DND-41 (cell line): ENCODE measurements at regions not wholly inside any gene's neighbourhood (a gene's known extent, or its start where the extent isn't known, plus 50 kb on each side); places are given as distances from the start of the nearest gene placed in this dataset.

Source experiments
- ATAC-seq: fragments of 200-7000 bp; cut with Tn5 transposase; 3 replicates; pipeline ENCODE4 v1.9.1; 2021; ENCODE audit warnings: low read depth; ENCODE audit not compliant: insufficient read depth
- DNase-seq: peaks from one replicate; pipeline ENCODE4 v3.0.0-alpha.2; 2020
- H2AFZ ChIP-seq: 2 replicates; pipeline ENCODE4 v1.6.0; 2012; ENCODE audit warnings: low read depth, low read length
- H3K27ac ChIP-seq: 2 replicates; pipeline ENCODE4 v1.5.1; 2012; ENCODE audit warnings: low read length, inconsistent platforms
- H3K27me3 ChIP-seq: fragments of 200-600 bp; sonication (generic); 2 replicates; pipeline ENCODE4 v1.6.0; 2012; ENCODE audit warnings: low read length, mild to moderate bottlenecking, inconsistent platforms; ENCODE audit not compliant: insufficient read depth, poor library complexity
- H3K36me3 ChIP-seq: 2 replicates; pipeline ENCODE4 v1.5.1; 2012; ENCODE audit warnings: low read length, inconsistent platforms; ENCODE audit not compliant: insufficient read depth
- H3K4me1 ChIP-seq: 2 replicates; pipeline ENCODE4 v1.5.1; 2012; ENCODE audit warnings: mild to moderate bottlenecking, low read length; ENCODE audit not compliant: insufficient read depth
- H3K4me2 ChIP-seq: 2 replicates; pipeline ENCODE4 v1.6.0; 2012; ENCODE audit warnings: mild to moderate bottlenecking, moderate library complexity, low read length, inconsistent platforms; ENCODE audit not compliant: insufficient read depth
- H3K4me3 ChIP-seq, 2 experiments: fragments of 200-600 bp in 1 of 2; shearing (Covaris generic) in 1 of 2; 2 replicates each; pipeline ENCODE4 v1.5.1; 2012 to 2016; ENCODE audit warnings: inconsistent platforms in 2 of 2, low read length in 2 of 2, mild to moderate bottlenecking in 2 of 2, low read depth in 1 of 2, moderate library complexity in 1 of 2
- H3K79me2 ChIP-seq: 2 replicates; pipeline ENCODE4 v1.6.0; 2012; ENCODE audit warnings: low read length, inconsistent platforms; ENCODE audit not compliant: insufficient read depth
- H3K9ac ChIP-seq: 2 replicates; pipeline ENCODE4 v1.6.0; 2012; ENCODE audit warnings: low read depth, mild to moderate bottlenecking, inconsistent platforms, low read length, moderate library complexity
- H3K9me3 ChIP-seq: 2 replicates; pipeline ENCODE4 v1.5.1; 2012; ENCODE audit warnings: low read length, moderate library complexity, mild to moderate bottlenecking, inconsistent platforms; ENCODE audit not compliant: insufficient read depth, severe bottlenecking
- H4K20me1 ChIP-seq: 2 replicates; pipeline ENCODE4 v1.6.0; 2012; ENCODE audit warnings: low read length; ENCODE audit not compliant: insufficient read depth
- EZH2 ChIP-seq: IDR thresholded peaks from 3 replicates; pipeline ENCODE4 v1.6.1; 2012; ENCODE audit warnings: borderline replicate concordance, low read depth, mild to moderate bottlenecking, moderate library complexity, low read length, inconsistent platforms; ENCODE audit not compliant: severe bottlenecking
- TF ChIP-seq, protein P1 (sequence below): IDR thresholded peaks from 2 replicates; pipeline ENCODE4 v1.5.1; 2012; ENCODE audit warnings: borderline replicate concordance, low read length, moderate library complexity, mild to moderate bottlenecking; ENCODE audit not compliant: poor library complexity, severe bottlenecking; ENCODE audit errors: extremely low read depth

DNA sequence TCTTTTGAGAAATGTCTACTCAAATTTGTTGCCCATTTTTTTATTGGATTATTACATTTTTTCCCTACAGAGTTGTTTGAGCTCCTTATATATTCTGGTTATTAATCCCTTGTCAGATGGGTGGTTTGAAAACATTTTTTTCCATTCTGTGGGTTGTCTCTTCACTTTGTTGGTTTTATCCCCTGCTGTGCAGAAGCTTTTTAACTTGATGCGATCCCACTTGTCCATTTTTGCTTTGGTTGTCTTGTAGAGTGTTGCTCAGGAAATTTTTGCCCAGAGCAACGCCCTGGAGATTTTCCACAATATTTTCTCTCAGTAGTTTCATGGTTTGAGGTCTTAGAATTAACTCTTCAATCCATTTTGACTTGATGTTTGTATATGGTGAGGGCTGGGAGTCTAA is 592.8 kb upstream of the GOT2 start:
- Histone ChIP-seq H3K9ac (no peak overlapping the region), H3K27ac (no peak overlapping the region), H3K36me3 (no peaks in the 10 kb centered on the region), H2AFZ (no peak overlapping the region), H3K4me2 (no peak overlapping the region), H3K79me2 (no peaks in the 10 kb centered on the region), H3K4me3 (no peak overlapping the region), H3K9me3 (no peaks in the 10 kb centered on the region), H3K4me1 (no peaks in the 10 kb centered on the region), H3K27me3 (no peaks in the 10 kb centered on the region), H4K20me1 (no peaks in the 10 kb centered on the region)
- ATAC-seq (no peak), DNase-seq (no peak)
- no peak for TF ChIP-seq EZH2

DNA sequence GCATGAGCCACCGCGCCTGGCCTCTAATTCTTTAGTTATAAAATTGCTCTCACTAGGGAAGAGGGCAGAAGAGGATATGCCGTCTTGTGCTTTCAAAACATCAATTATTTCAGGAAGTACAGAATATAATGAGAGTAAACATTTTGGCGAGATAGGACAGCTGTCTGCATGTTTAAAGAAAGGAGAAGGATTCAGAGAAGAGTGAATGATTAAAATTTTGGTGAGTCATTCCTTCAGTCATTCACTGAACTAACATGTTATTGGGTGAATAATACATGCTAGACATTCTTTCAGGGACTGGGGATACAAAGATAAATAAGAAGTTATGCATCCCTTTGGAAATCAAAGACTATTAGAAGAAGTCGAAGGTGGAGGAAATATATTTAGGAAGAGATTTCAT is 590.3 kb upstream of the GOT2 start:
- Histone ChIP-seq H3K9me3 (no peaks in the 10 kb centered on the region), H3K4me1 (no peaks in the 10 kb centered on the region), H3K36me3 (no peaks in the 10 kb centered on the region), H4K20me1 (no peaks in the 10 kb centered on the region), H3K27ac (no peak overlapping the region), H3K4me3 (no peak overlapping the region), H3K4me2 (no peak overlapping the region), H2AFZ (no peak overlapping the region), H3K9ac (no peak overlapping the region), H3K27me3 (no peaks in the 10 kb centered on the region), H3K79me2 (no peaks in the 10 kb centered on the region)
- no peak for TF ChIP-seq EZH2
- TF ChIP-seq, protein P1, sequence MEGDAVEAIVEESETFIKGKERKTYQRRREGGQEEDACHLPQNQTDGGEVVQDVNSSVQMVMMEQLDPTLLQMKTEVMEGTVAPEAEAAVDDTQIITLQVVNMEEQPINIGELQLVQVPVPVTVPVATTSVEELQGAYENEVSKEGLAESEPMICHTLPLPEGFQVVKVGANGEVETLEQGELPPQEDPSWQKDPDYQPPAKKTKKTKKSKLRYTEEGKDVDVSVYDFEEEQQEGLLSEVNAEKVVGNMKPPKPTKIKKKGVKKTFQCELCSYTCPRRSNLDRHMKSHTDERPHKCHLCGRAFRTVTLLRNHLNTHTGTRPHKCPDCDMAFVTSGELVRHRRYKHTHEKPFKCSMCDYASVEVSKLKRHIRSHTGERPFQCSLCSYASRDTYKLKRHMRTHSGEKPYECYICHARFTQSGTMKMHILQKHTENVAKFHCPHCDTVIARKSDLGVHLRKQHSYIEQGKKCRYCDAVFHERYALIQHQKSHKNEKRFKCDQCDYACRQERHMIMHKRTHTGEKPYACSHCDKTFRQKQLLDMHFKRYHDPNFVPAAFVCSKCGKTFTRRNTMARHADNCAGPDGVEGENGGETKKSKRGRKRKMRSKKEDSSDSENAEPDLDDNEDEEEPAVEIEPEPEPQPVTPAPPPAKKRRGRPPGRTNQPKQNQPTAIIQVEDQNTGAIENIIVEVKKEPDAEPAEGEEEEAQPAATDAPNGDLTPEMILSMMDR: no peak
- DNase-seq (no peak), ATAC-seq (no peak)

DNA sequence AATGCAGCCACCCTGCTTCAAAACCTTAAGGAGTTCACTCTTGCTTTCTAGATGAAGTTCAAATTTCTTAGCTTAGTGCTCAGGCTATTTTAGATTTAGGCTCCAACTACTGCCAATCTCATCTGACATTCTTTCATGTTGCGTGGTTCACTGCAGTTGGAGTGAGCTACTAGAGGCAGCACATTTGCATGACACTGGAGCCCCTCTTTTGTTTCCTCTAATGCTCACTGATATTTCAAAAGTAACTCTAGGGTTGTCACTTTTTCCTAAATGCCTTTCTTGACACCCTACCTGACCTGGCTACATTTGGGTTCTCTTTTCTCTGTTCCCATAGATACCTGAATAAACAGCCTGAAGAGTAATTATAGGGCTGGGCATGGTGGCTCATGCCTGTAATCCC is 586.5 kb upstream of the GOT2 start:
- no peak overlapping the region for H3K9ac ChIP-seq
- no peak overlapping the region for H3K4me2 ChIP-seq
- H3K4me1 ChIP-seq: no peaks in the 10 kb centered on the region
- no peaks in the 10 kb centered on the region for H3K27me3 ChIP-seq
- no peak overlapping the region for H3K27ac ChIP-seq
- no peak for DNase-seq
- H3K36me3 ChIP-seq: no peaks in the 10 kb centered on the region
- H2AFZ ChIP-seq: no peak overlapping the region
- no peaks in the 10 kb centered on the region for H3K9me3 ChIP-seq
- no peak for ATAC-seq
- H4K20me1 ChIP-seq: no peaks in the 10 kb centered on the region
- no peak overlapping the region for H3K4me3 ChIP-seq
- TF ChIP-seq EZH2: no peak
- TF ChIP-seq, protein P1: no peak
- no peaks in the 10 kb centered on the region for H3K79me2 ChIP-seq

DNA sequence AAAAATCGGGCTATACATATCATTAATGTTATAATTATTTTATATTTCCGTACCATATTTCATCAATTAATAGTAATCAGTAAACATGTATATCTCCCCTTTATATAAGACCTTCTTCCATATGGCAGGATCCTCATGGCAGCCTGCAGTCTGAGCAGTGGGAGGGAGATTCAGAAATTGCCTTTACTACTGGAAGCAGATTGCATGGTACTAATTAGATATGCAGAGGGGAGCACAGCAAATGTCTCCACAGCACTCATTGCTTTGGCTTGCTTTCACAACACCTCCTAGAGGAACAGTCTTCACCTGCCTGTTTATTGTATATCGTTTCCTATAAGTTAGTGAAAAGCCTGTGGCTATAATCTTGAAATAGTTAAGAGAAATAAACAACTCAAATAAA is 585.8 kb upstream of the GOT2 start:
- H3K4me2 ChIP-seq: no peak overlapping the region
- TF ChIP-seq, protein P1: no peak
- no peak for TF ChIP-seq EZH2
- H3K4me1 ChIP-seq: no peaks in the 10 kb centered on the region
- no peak overlapping the region for H3K9ac ChIP-seq
- no peak for DNase-seq
- H3K9me3 ChIP-seq: no peaks in the 10 kb centered on the region
- no peaks in the 10 kb centered on the region for H3K27me3 ChIP-seq
- no peaks in the 10 kb centered on the region for H3K79me2 ChIP-seq
- no peak for ATAC-seq
- no peak overlapping the region for H3K27ac ChIP-seq
- H3K4me3 ChIP-seq: no peak overlapping the region
- no peaks in the 10 kb centered on the region for H3K36me3 ChIP-seq
- no peaks in the 10 kb centered on the region for H4K20me1 ChIP-seq
- H2AFZ ChIP-seq: no peak overlapping the region
